Aorta (tissue), 5 donors: ENCODE measurements at regions not wholly inside any gene's neighbourhood (a gene's known extent, or its start where the extent isn't known, plus 50 kb on each side); places are given as distances from the start of the nearest gene placed in this dataset.

Experiments
- ATAC-seq: fragments of 200-7000 bp; cut with Tn5 transposase; one replicate; pipeline ENCODE4 v1.9.1; 2022; ENCODE audit warnings: moderate library complexity; ENCODE audit not compliant: low FRiP score
- DNase-seq, 2 donors: peaks; one replicate each; pipeline ENCODE4 v3.0.0-alpha.2; 2020
- H3K27ac ChIP-seq, 2 donors: one replicate each; pipeline ENCODE4 v1.5.1; 2013; ENCODE audit warnings: low read length in 2 of 2, mild to moderate bottlenecking in 2 of 2, moderate library complexity in 2 of 2, control low read depth in 1 of 2, inconsistent platforms in 1 of 2, low read depth in 1 of 2
- H3K27me3 ChIP-seq, 2 donors: one replicate each; pipeline ENCODE4 v1.6.1; 2013; ENCODE audit warnings: control low read depth in 1 of 2, low read length in 1 of 2, mild to moderate bottlenecking in 1 of 2, moderate library complexity in 1 of 2; ENCODE audit not compliant: insufficient read depth in 2 of 2, control insufficient read depth in 1 of 2
- H3K36me3 ChIP-seq, 2 donors: one replicate each; pipeline ENCODE4 v1.6.1; 2013; ENCODE audit warnings: control low read depth in 1 of 2, low read length in 1 of 2, mild to moderate bottlenecking in 1 of 2; ENCODE audit not compliant: insufficient read depth in 2 of 2, control insufficient read depth in 1 of 2
- H3K4me1 ChIP-seq, 2 donors: one replicate each; pipeline ENCODE4 v1.6.1; 2013; ENCODE audit warnings: low read length in 2 of 2, control low read depth in 1 of 2, mild to moderate bottlenecking in 1 of 2, moderate library complexity in 1 of 2; ENCODE audit not compliant: insufficient read depth in 2 of 2, control insufficient read depth in 1 of 2
- H3K4me3 ChIP-seq, 2 donors: one replicate each; pipeline ENCODE4 v1.5.1; 2013; ENCODE audit warnings: low read length in 2 of 2, control low read depth in 1 of 2, mild to moderate bottlenecking in 1 of 2
- H3K9me3 ChIP-seq: one replicate; pipeline ENCODE4 v1.6.1; 2013; ENCODE audit warnings: mild to moderate bottlenecking, low read length; ENCODE audit not compliant: control insufficient read depth
- WGBS, 2 donors: extraction: QIAGEN DNeasy Blood & Tissue Kit; methylation state at CpG; one replicate each; pipeline ENCODE4 v1.1.7; 2013; 5-methylcytosine and 5-hydroxymethylcytosine counted together
- intact Hi-C, 2 donors: fragments of 100-400 bp; cut with DNase I; formaldehyde crosslinking; loops; one replicate each; pipeline versions ENCODE4 v1.14.2 to v1.15.0; 2022
- donor health status: healthy with polysubstance abuse.
- donor health status: Bipolar disorder and iron deficiency.
- donor health status: DM: no; HTN: no; CAD: no.
- donor health status: DM: no; HTN: no; CAD: no.
- donor health status: DM: yes; HTN: yes; CAD: no.

- no peak for ATAC-seq
- H3K4me3 ChIP-seq: no peak overlapping the region
- no peak for DNase-seq
- H3K9me3 ChIP-seq: no peaks in the 10 kb centered on the region
- H3K36me3 ChIP-seq: no peaks in the 10 kb centered on the region
- intact Hi-C loops: no loop called here
- H3K27me3 ChIP-seq: no peaks in the 10 kb centered on the region
- WGBS, 2 donors: 35 to 38% methylated on average over 14 of the region's 14 CpGs
- no peaks in the 10 kb centered on the region for H3K4me1 ChIP-seq
- H3K27ac ChIP-seq: no peak overlapping the region
Measured at GRCh38 chr10:4201866-4202825, 417.1 kb upstream of the KLF6 start.

DNA sequence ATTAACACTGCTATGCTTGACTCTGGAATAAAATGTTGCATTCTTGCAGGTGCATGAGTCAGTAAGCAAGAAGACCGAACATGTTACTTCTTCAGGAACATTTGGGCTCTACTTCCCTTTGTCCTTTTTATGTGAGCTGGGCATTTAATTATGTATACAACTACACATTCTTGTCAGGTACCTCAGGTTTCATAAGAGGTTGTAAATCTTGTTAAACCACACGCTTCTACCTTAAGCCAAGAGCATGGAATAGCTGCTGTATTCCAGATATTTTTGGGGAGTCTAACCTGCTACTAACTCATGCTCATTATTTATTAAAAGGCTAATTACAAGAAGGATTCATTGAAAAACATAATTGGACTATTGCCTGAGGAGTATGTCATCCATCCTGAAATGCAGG, 414.2 kb upstream of the KLF6 start:
- Histone ChIP-seq H3K27ac (no peak overlapping the region), H3K4me3 (no peak overlapping the region), H3K27me3 (no peaks in the 10 kb centered on the region), H3K4me1 (no peaks in the 10 kb centered on the region), H3K9me3 (no peaks in the 10 kb centered on the region), H3K36me3 (no peaks in the 10 kb centered on the region)
- ATAC-seq (no peak), DNase-seq (no peak)
- WGBS, 2 donors: 98 to 99% methylated on average over 2 of the region's 2 CpGs
- intact Hi-C loops: no loop called here

GRCh38 chr10:4198216-4198615, 413.2 kb upstream of the KLF6 start:
- Histone ChIP-seq H3K27ac (no peak overlapping the region), H3K9me3 (no peaks in the 10 kb centered on the region), H3K36me3 (no peaks in the 10 kb centered on the region), H3K4me3 (no peak overlapping the region), H3K4me1 (no peaks in the 10 kb centered on the region), H3K27me3 (no peaks in the 10 kb centered on the region)
- intact Hi-C loops: no loop called here
- 87 to 92% methylated on average over 5 of the region's 5 CpGs for WGBS, 2 donors
- no peak for ATAC-seq
- DNase-seq: no peak

GRCh38 chr10:4197676-4198075, 412.7 kb upstream of the KLF6 start:
- no peak for ATAC-seq
- H3K4me3 ChIP-seq: no peak overlapping the region
- H3K36me3 ChIP-seq: no peaks in the 10 kb centered on the region
- intact Hi-C loops: no loop called here
- no peaks in the 10 kb centered on the region for H3K4me1 ChIP-seq
- no peak overlapping the region for H3K27ac ChIP-seq
- H3K27me3 ChIP-seq: no peaks in the 10 kb centered on the region
- DNase-seq: no peak
- H3K9me3 ChIP-seq: no peaks in the 10 kb centered on the region

GRCh38 chr10:4196771-4197390, 411.9 kb upstream of the KLF6 start:
- H3K36me3 ChIP-seq: no peaks in the 10 kb centered on the region
- H3K9me3 ChIP-seq: no peaks in the 10 kb centered on the region
- intact Hi-C loops: no loop called here
- no peaks in the 10 kb centered on the region for H3K4me1 ChIP-seq
- no peaks in the 10 kb centered on the region for H3K27me3 ChIP-seq
- no peak overlapping the region for H3K4me3 ChIP-seq
- H3K27ac ChIP-seq: no peak overlapping the region
- DNase-seq (no peak), ATAC-seq (no peak)
- 2 to 3% methylated on average over 2 of the region's 2 CpGs for WGBS, 2 donors

DNA sequence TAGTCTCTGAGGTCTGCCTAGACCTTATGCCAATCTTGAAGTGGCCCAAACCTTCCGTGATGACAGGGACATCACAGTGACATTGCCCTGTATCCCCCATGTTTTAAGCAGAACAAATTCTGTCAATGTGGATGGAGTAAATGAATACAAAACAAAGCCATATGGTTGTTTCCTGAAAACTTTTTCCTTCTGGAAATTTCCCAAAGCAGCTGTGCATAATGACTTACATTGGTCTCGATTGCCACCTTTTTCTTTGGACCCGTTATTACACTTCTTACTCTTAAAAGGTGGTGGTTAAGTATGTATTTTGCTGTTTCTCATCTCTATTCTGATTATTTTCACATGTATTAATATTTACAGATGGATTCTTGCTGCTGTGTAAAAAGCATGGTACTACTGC, 411.2 kb upstream of the KLF6 start:
- DNase-seq (no peak), ATAC-seq (no peak)
- 83 to 89% methylated on average over 3 of the region's 3 CpGs for WGBS, 2 donors
- intact Hi-C loops: no loop called here
- Histone ChIP-seq H3K27me3 (no peaks in the 10 kb centered on the region), H3K36me3 (no peaks in the 10 kb centered on the region), H3K27ac (peak overlapping the region; percentile 52 to 58), H3K4me1 (no peaks in the 10 kb centered on the region), H3K4me3 (no peak overlapping the region), H3K9me3 (no peaks in the 10 kb centered on the region)

DNA sequence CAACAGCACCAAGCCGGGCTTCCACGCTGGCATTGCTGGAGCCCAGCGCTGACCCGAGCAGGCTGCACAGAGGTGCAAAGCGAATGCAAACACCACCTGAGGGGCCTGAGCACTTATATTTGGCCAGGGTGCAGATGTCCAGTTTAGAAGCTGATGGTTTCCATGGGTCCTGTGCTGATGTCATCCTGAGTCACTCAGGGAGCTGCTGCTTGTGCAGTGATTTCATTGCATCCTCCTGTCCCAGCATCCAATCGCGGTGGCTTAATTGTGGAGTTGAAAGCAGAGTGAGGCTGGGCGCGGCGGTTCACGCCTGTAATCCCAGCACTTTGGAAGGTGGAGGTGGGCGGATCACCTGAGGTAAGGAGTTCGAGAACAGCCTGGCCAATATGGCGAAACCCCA, 410.2 kb upstream of the KLF6 start:
- no peaks in the 10 kb centered on the region for H3K27me3 ChIP-seq
- no peaks in the 10 kb centered on the region for H3K9me3 ChIP-seq
- H3K4me1 ChIP-seq: no peaks in the 10 kb centered on the region
- ATAC-seq (no peak), DNase-seq (no peak)
- no peak overlapping the region for H3K27ac ChIP-seq
- no peaks in the 10 kb centered on the region for H3K36me3 ChIP-seq
- intact Hi-C loops: no loop called here
- H3K4me3 ChIP-seq: no peak overlapping the region
- WGBS, 2 donors: 98 to 99% methylated on average over 14 of the region's 14 CpGs

- H3K27me3 ChIP-seq: no peaks in the 10 kb centered on the region
- no peaks in the 10 kb centered on the region for H3K36me3 ChIP-seq
- DNase-seq (no peak), ATAC-seq (no peak)
- H3K27ac ChIP-seq: no peak overlapping the region
- H3K9me3 ChIP-seq: no peaks in the 10 kb centered on the region
- WGBS, 2 donors: 96 to 97% methylated on average over 7 of the region's 7 CpGs
- no peak overlapping the region for H3K4me3 ChIP-seq
- H3K4me1 ChIP-seq: no peaks in the 10 kb centered on the region
- intact Hi-C loops: no loop called here
Measured at GRCh38 chr10:4194231-4194630, 409.2 kb upstream of the KLF6 start.

GRCh38 chr10:4191894-4192293, 406.9 kb upstream of the KLF6 start:
- 82 to 97% methylated on average over 4 of the region's 4 CpGs for WGBS, 2 donors
- intact Hi-C loops: no loop called here
- Histone ChIP-seq H3K4me1 (no peaks in the 10 kb centered on the region), H3K27me3 (no peaks in the 10 kb centered on the region), H3K36me3 (no peaks in the 10 kb centered on the region), H3K9me3 (no peaks in the 10 kb centered on the region), H3K4me3 (no peak overlapping the region), H3K27ac (no peak overlapping the region)
- DNase-seq (no peak), ATAC-seq (no peak)
